ENCODE measurements at regions not wholly inside any gene's neighbourhood (a gene's known extent, or its start where the extent isn't known, plus 50 kb on each side); places are given as distances from the start of the nearest gene placed in this dataset.

GRCh38 chr21:35350965-35351364 lies 301.9 kb upstream of the RUNX1 start:
- H3K4me1 ChIP-seq: no peaks in the 10 kb centered on the region
- no peak overlapping the region for H3K27ac ChIP-seq
- ChIA-PET POLR2A (no interaction called here), CTCF (no interaction called here)
- DNase-seq (ENCODE audit: low read depth in 1 of 2, low spot score in 1 of 2) (no peak), FAIRE-seq (no peak), ATAC-seq (no peak)
- WGBS (ENCODE audit: missing lambda C conversion rate): 0% methylated on average over 2 of the region's 2 CpGs
- H3K4me3 ChIP-seq: no peak overlapping the region
- H3K9me3 ChIP-seq: no peaks in the 10 kb centered on the region
- TF ChIP-seq HOXA7 (CRISPR knock-in tag; IDR thresholded peaks at IDR 0.05) (no peak), FOXS1 (CRISPR knock-in tag; IDR thresholded peaks at IDR 0.05) (no peak), RCOR1 (IDR thresholded peaks at IDR 0.05; ENCODE audit: low read depth, low read length) (no peak), KDM1A (IDR thresholded peaks at IDR 0.05; ENCODE audit: low read depth) (no peak), ZFP36 (IDR thresholded peaks at IDR 0.05; ENCODE audit: borderline replicate concordance, partially characterized antibody) (no peak), CHD2 (IDR thresholded peaks at IDR 0.05; ENCODE audit: low read length, partially characterized antibody) (no peak), PBX3 (IDR thresholded peaks at IDR 0.05) (no peak), MAX (IDR thresholded peaks at IDR 0.05) (no peak), EHMT2 (IDR thresholded peaks at IDR 0.05; ENCODE audit: low read depth) (no peak)
- no peak overlapping the region for H3K4me2 ChIP-seq

GRCh38 chr21:35349376-35350080 lies 300.4 kb upstream of the RUNX1 start:
- Histone ChIP-seq H3K27ac (no peak overlapping the region), H3K4me1 (no peaks in the 10 kb centered on the region), H3K4me3 (no peak overlapping the region), H3K9me3 (no peaks in the 10 kb centered on the region), H3K4me2 (no peak overlapping the region)
- TF ChIP-seq FOXS1 (CRISPR knock-in tag; IDR thresholded peaks at IDR 0.05) (no peak), RFX5 (IDR thresholded peaks at IDR 0.05) (no peak), CTCF (IDR thresholded peaks at IDR 0.05) (no peak), POLR2AphosphoS2 (conservative IDR thresholded peaks at IDR 0.05; ENCODE audit: low read length) (no peak), EHMT2 (IDR thresholded peaks at IDR 0.05; ENCODE audit: low read depth) (no peak), HOXA7 (CRISPR knock-in tag; IDR thresholded peaks at IDR 0.05) (no peak), CEBPB (IDR thresholded peaks at IDR 0.05) (no peak), MYC (IDR thresholded peaks at IDR 0.05; ENCODE audit: borderline replicate concordance, low read length) (no peak), GATA3 (IDR thresholded peaks at IDR 0.05; ENCODE audit: borderline replicate concordance) (no peak), E2F6 (IDR thresholded peaks at IDR 0.05; ENCODE audit: borderline replicate concordance, low read depth) (no peak), POLR2A (IDR thresholded peaks at IDR 0.05; ENCODE audit: low read length) (no peak)
- ChIA-PET POLR2A (no interaction called here), CTCF (no interaction called here)
- no peak for DNase-seq (ENCODE audit: low read depth in 1 of 2, low spot score in 1 of 2)
- no peak for FAIRE-seq
- WGBS (ENCODE audit: missing lambda C conversion rate): 58% methylated on average over 9 of the region's 9 CpGs
- ATAC-seq: no peak

GRCh38 chr21:35348686-35349085 lies 299.6 kb upstream of the RUNX1 start:
- no peak for TF ChIP-seq CHD4 (IDR thresholded peaks at IDR 0.05; ENCODE audit: borderline replicate concordance)
- TF ChIP-seq FOSL2 (IDR thresholded peaks at IDR 0.05): no peak
- TF ChIP-seq FOSL2 (CRISPR knock-in tag; IDR thresholded peaks at IDR 0.05): no peak
- no peak for TF ChIP-seq HEYL (CRISPR knock-in tag; IDR thresholded peaks at IDR 0.05)
- no peak for TF ChIP-seq CEBPB (IDR thresholded peaks at IDR 0.05)
- TF ChIP-seq KDM5A (IDR thresholded peaks at IDR 0.05): no peak
- no peak for TF ChIP-seq ZNF302 (CRISPR knock-in tag; IDR thresholded peaks at IDR 0.05)
- TF ChIP-seq ELK1 (IDR thresholded peaks at IDR 0.05; ENCODE audit: low read depth, low read length): no peak
- TF ChIP-seq NR3C1 (IDR thresholded peaks at IDR 0.05): no peak
- no peak for TF ChIP-seq REST (IDR thresholded peaks at IDR 0.05)
- TF ChIP-seq MAZ (IDR thresholded peaks at IDR 0.05; ENCODE audit: borderline replicate concordance, low read depth, low read length): no peak
- no peak for TF ChIP-seq HOXA7 (CRISPR knock-in tag; IDR thresholded peaks at IDR 0.05)
- H3K4me3 ChIP-seq: no peak overlapping the region
- H3K9me3 ChIP-seq: no peaks in the 10 kb centered on the region
- H3K4me2 ChIP-seq: no peak overlapping the region
- ChIA-PET POLR2A (no interaction called here), CTCF (interaction anchor here (1.1 kb wide), 1 partner anchor 656 kb away, joined by 3 read pairs; no protein-coding TSS in a partner anchor)
- DNase-seq (ENCODE audit: low read depth in 1 of 2, low spot score in 1 of 2) (no peak), ATAC-seq (no peak), FAIRE-seq (no peak)
- no peaks in the 10 kb centered on the region for H3K4me1 ChIP-seq
- no peak overlapping the region for H3K27ac ChIP-seq
- 5% methylated on average over 1 of the region's 1 CpG for WGBS (ENCODE audit: missing lambda C conversion rate)

Data from A549 (cell line).